ENCODE measurements at regions not wholly inside any gene's neighbourhood (a gene's known extent, or its start where the extent isn't known, plus 50 kb on each side); places are given as distances from the start of the nearest gene placed in this dataset.

- H3K4me3 ChIP-seq (ENCODE audit: low read depth, low read length) = no peak overlapping the region
- no peak for DNase-seq (ENCODE audit: low read depth, low spot score)
- TF ChIP-seq CTCF (IDR thresholded peaks at IDR 0.05; ENCODE audit: low read depth, low read length) = no peak
- in situ Hi-C loops (cut with HindIII; ENCODE audit: low sequenced_read_pairs) = no loop called here
Measured at GRCh38 chr5:112560371-112560770, 141.3 kb upstream of the EPB41L4A start.

- in situ Hi-C loops (cut with HindIII; ENCODE audit: low sequenced_read_pairs) = no loop called here
- no peak for TF ChIP-seq CTCF (IDR thresholded peaks at IDR 0.05; ENCODE audit: low read depth, low read length)
- H3K4me3 ChIP-seq (ENCODE audit: low read depth, low read length) = no peak overlapping the region
- DNase-seq (ENCODE audit: low read depth, low spot score) = no peak
Measured at GRCh38 chr5:112563169-112563826, 144.2 kb upstream of the EPB41L4A start.

GRCh38 chr5:112566251-112566650 lies 147.2 kb upstream of the EPB41L4A start:
- in situ Hi-C loops (cut with HindIII; ENCODE audit: low sequenced_read_pairs) = no loop called here
- no peak for DNase-seq (ENCODE audit: low read depth, low spot score)
- no peak overlapping the region for H3K4me3 ChIP-seq (ENCODE audit: low read depth, low read length)
- TF ChIP-seq CTCF (IDR thresholded peaks at IDR 0.05; ENCODE audit: low read depth, low read length) = no peak

GRCh38 chr5:112569596-112569995 lies 150.5 kb upstream of the EPB41L4A start:
- DNase-seq (ENCODE audit: low read depth, low spot score) = no peak
- in situ Hi-C loops (cut with HindIII; ENCODE audit: low sequenced_read_pairs) = no loop called here
- no peak for TF ChIP-seq CTCF (IDR thresholded peaks at IDR 0.05; ENCODE audit: low read depth, low read length)
- H3K4me3 ChIP-seq (ENCODE audit: low read depth, low read length) = no peak overlapping the region

- H3K4me3 ChIP-seq (ENCODE audit: low read depth, low read length) = no peak overlapping the region
- in situ Hi-C loops (cut with HindIII; ENCODE audit: low sequenced_read_pairs) = no loop called here
- TF ChIP-seq CTCF (IDR thresholded peaks at IDR 0.05; ENCODE audit: low read depth, low read length) = no peak
- no peak for DNase-seq (ENCODE audit: low read depth, low spot score)
Measured at GRCh38 chr5:112570708-112571444, 151.8 kb upstream of the EPB41L4A start.

GRCh38 chr5:112573441-112573840 lies 154.4 kb upstream of the EPB41L4A start:
- in situ Hi-C loops (cut with HindIII; ENCODE audit: low sequenced_read_pairs) = no loop called here
- no peak for TF ChIP-seq CTCF (IDR thresholded peaks at IDR 0.05; ENCODE audit: low read depth, low read length)
- DNase-seq (ENCODE audit: low read depth, low spot score) = no peak

More at GRCh38 chr5:112573441-112573840, 154.4 kb upstream of the EPB41L4A start:
- H3K4me3 ChIP-seq (ENCODE audit: low read depth, low read length) = no peak overlapping the region
